OCI-LY3 (cell line): ENCODE measurements at regions not wholly inside any gene's neighbourhood (a gene's known extent, or its start where the extent isn't known, plus 50 kb on each side); places are given as distances from the start of the nearest gene placed in this dataset.

Source experiments
- H2AFZ ChIP-seq: fragments of 200-600, 300-600 bp; shearing (Covaris generic); 2 replicates; pipeline ENCODE4 v1.6.0; 2014; ENCODE audit warnings: antibody characterized with exemption, low read depth, low read length
- H3K27ac ChIP-seq: fragments of 200-600, 300-600 bp; sonication (generic); 2 replicates; pipeline ENCODE4 v1.5.1; 2014; ENCODE audit warnings: mild to moderate bottlenecking, low read length, moderate library complexity, mixed read lengths
- H3K27me3 ChIP-seq: fragments of 200-600, 300-600 bp; sonication (generic); 2 replicates; pipeline ENCODE4 v1.6.1; 2014; ENCODE audit warnings: low read depth, low read length, mixed read lengths
- H3K36me3 ChIP-seq: fragments of 200-600, 300-600 bp; sonication (generic); replicated peaks from 2 replicates; pipeline ENCODE3; 2014; ENCODE audit warnings: low read depth, low read length, mixed read lengths
- H3K4me1 ChIP-seq: fragments of 300-600, 200-600 bp; sonication (generic); 2 replicates; pipeline ENCODE4 v1.6.1; 2014; ENCODE audit warnings: low read length, mixed read lengths
- H3K4me2 ChIP-seq: fragments of 200-600, 300-600 bp; sonication (generic); 2 replicates; pipeline ENCODE4 v1.6.1; 2014; ENCODE audit warnings: low read length, mixed read lengths
- H3K4me3 ChIP-seq: fragments of 300-600, 200-600 bp; sonication (generic); 2 replicates; pipeline ENCODE4 v1.5.1; 2014; ENCODE audit warnings: antibody characterized with exemption, mild to moderate bottlenecking, low read length, moderate library complexity
- H3K79me2 ChIP-seq: fragments of 300-600, 200-600 bp; shearing (Covaris generic); 2 replicates; pipeline ENCODE4 v1.6.1; 2014; ENCODE audit warnings: mild to moderate bottlenecking, low read length, mixed read lengths
- H3K9ac ChIP-seq: fragments of 300-600, 200-600 bp; shearing (Covaris generic); 2 replicates; pipeline ENCODE4 v1.6.0; 2014; ENCODE audit warnings: mild to moderate bottlenecking, low read length, moderate library complexity
- H3K9me3 ChIP-seq: fragments of 200-600, 300-600 bp; shearing (Covaris generic); 2 replicates; pipeline ENCODE4 v1.6.1; 2014; ENCODE audit warnings: low read length, mixed read lengths; ENCODE audit not compliant: insufficient read depth
- H4K20me1 ChIP-seq: fragments of 200-600, 300-600 bp; sonication (generic); 2 replicates; pipeline ENCODE4 v1.6.1; 2016; ENCODE audit warnings: low read length, mixed read lengths; ENCODE audit not compliant: insufficient read depth
- EZH2phosphoT487 ChIP-seq: fragments of 200-600 bp; shearing (Covaris generic); IDR thresholded peaks from 2 replicates; pipeline ENCODE4 v1.6.1; 2018; ENCODE audit warnings: antibody characterized with exemption, mixed run types, low read depth
- TF ChIP-seq, protein P1 (sequence below): fragments of 200-600, 300-600 bp; sonication (generic); IDR thresholded peaks from 2 replicates; pipeline ENCODE4 v1.5.1; 2014; ENCODE audit warnings: antibody characterized with exemption, low read length, low read depth

DNA sequence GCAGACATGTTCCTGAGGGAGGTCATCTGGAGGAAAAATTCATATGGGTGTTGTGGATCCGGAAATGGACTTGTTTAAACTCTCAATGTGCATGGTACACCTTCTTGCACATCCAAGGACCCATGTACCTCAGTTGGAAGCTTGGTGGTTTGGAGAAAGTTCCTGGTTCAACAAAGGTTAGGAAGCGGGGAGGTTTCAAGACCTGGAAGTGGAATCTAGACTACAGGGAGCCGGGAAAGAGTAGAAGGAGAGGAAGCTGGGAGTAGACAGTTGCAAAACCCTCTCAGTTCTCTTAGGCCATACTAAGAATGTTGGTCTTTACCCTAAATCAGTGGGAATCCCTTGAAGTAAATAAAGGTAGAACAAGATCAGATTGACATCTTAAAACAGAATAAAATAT lies 209.8 kb upstream of the SPOPL start:
- Histone ChIP-seq H2AFZ (no peak overlapping the region), H3K27ac (no peak overlapping the region)

DNA sequence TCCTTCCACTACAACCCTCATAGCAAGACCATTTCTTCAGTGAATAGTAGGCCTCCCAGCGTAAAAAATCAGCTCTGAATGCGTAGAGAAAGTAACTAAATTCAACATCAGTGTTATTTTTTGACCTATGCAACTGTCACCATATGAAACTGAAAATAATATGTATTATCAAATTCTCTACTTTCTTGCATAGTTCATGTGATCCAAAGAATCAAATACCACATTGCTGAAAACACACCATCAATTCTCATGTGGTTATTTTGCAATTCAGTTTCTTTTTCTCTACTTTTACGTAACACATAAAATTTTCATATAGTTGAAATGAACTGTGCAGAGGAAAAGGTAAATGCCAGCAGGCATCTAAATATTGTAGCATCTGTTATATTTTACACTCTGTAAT lies 208.5 kb upstream of the SPOPL start:
- H2AFZ ChIP-seq: no peak overlapping the region
- H3K27me3 ChIP-seq: no peaks in the 10 kb centered on the region
- H3K36me3 ChIP-seq: no peaks in the 10 kb centered on the region
- H3K9ac ChIP-seq: no peak overlapping the region
- TF ChIP-seq, protein P1, sequence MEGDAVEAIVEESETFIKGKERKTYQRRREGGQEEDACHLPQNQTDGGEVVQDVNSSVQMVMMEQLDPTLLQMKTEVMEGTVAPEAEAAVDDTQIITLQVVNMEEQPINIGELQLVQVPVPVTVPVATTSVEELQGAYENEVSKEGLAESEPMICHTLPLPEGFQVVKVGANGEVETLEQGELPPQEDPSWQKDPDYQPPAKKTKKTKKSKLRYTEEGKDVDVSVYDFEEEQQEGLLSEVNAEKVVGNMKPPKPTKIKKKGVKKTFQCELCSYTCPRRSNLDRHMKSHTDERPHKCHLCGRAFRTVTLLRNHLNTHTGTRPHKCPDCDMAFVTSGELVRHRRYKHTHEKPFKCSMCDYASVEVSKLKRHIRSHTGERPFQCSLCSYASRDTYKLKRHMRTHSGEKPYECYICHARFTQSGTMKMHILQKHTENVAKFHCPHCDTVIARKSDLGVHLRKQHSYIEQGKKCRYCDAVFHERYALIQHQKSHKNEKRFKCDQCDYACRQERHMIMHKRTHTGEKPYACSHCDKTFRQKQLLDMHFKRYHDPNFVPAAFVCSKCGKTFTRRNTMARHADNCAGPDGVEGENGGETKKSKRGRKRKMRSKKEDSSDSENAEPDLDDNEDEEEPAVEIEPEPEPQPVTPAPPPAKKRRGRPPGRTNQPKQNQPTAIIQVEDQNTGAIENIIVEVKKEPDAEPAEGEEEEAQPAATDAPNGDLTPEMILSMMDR: no peak
- no peak for TF ChIP-seq EZH2phosphoT487
- H3K4me3 ChIP-seq: no peak overlapping the region
- H3K4me2 ChIP-seq: no peak overlapping the region
- no peaks in the 10 kb centered on the region for H4K20me1 ChIP-seq
- H3K9me3 ChIP-seq: no peaks in the 10 kb centered on the region
- no peaks in the 10 kb centered on the region for H3K4me1 ChIP-seq
- no peak overlapping the region for H3K27ac ChIP-seq
- H3K79me2 ChIP-seq: no peaks in the 10 kb centered on the region

More for the DNA sequence above, 209.8 kb upstream of the SPOPL start:
- Histone ChIP-seq H3K27me3 (no peaks in the 10 kb centered on the region), H3K4me2 (no peak overlapping the region), H3K4me1 (no peaks in the 10 kb centered on the region), H3K9ac (no peak overlapping the region), H4K20me1 (no peaks in the 10 kb centered on the region), H3K4me3 (no peak overlapping the region), H3K36me3 (no peaks in the 10 kb centered on the region), H3K79me2 (no peaks in the 10 kb centered on the region), H3K9me3 (no peaks in the 10 kb centered on the region)
- no peak for TF ChIP-seq EZH2phosphoT487
- TF ChIP-seq, protein P1: no peak

DNA sequence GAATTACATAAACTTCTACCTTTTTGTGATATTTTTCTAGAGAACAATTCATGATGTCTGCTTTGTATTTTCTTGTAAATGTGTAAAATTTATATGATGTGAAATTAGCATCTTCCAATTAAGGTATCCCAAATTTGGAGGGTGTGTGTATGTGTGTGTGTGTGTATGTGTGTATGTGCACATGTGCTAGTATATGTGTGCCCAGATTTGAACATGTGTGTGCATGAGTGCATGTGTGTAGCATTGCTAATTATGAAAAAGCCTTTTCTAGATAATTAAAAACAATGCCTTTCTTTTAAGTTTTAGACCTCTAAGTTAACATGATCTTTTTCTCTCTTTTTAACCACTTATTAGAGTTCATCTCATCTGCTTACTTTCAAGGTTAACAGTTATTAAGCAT lies 208.0 kb upstream of the SPOPL start:
- H3K4me1 ChIP-seq: no peaks in the 10 kb centered on the region
- no peaks in the 10 kb centered on the region for H3K36me3 ChIP-seq
- no peaks in the 10 kb centered on the region for H3K27me3 ChIP-seq
- no peak for TF ChIP-seq EZH2phosphoT487
- TF ChIP-seq, protein P1: no peak
- H4K20me1 ChIP-seq: no peaks in the 10 kb centered on the region
- no peak overlapping the region for H3K4me2 ChIP-seq
- no peaks in the 10 kb centered on the region for H3K79me2 ChIP-seq
- no peak overlapping the region for H2AFZ ChIP-seq
- H3K9ac ChIP-seq: no peak overlapping the region
- H3K4me3 ChIP-seq: no peak overlapping the region
- H3K27ac ChIP-seq: no peak overlapping the region
- H3K9me3 ChIP-seq: no peaks in the 10 kb centered on the region

DNA sequence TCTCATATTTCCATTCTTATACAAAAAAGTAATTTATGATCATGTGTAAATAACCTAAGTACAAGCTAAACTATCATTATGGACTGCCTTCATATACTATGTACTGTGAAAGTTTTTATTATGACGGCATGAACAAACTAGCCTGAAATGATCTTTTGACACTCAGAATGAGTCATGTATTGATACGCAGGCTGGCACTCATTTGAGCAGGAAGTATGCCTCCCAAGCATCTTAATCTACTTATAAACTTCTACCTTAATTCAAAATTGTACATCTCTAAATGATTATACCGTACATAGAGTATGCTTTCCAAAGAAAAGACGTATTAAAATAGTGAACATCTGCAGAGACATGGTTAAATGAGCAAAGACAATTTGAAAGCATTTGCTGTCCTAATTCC lies 207.1 kb upstream of the SPOPL start:
- no peak overlapping the region for H3K4me2 ChIP-seq
- no peaks in the 10 kb centered on the region for H4K20me1 ChIP-seq
- H2AFZ ChIP-seq: no peak overlapping the region
- no peak overlapping the region for H3K9ac ChIP-seq
- no peak overlapping the region for H3K4me3 ChIP-seq
- no peak overlapping the region for H3K27ac ChIP-seq
- no peaks in the 10 kb centered on the region for H3K36me3 ChIP-seq
- H3K79me2 ChIP-seq: no peaks in the 10 kb centered on the region
- no peaks in the 10 kb centered on the region for H3K27me3 ChIP-seq
- TF ChIP-seq EZH2phosphoT487: no peak
- TF ChIP-seq, protein P1: no peak
- no peaks in the 10 kb centered on the region for H3K9me3 ChIP-seq
- no peaks in the 10 kb centered on the region for H3K4me1 ChIP-seq
